GM12878 (cell line): ENCODE measurements at regions not wholly inside any gene's neighbourhood (a gene's known extent, or its start where the extent isn't known, plus 50 kb on each side); places are given as distances from the start of the nearest gene placed in this dataset.

Experiments
- ATAC-seq: fragments of 200-7000 bp; cut with Tn5 transposase; 3 replicates; pipeline ENCODE4 v1.9.1; 2020; ENCODE audit warnings: mild to moderate bottlenecking, moderate library complexity
- BruUV-seq: library from RNA; stranded (reverse); fragments of 400-500 nt; replicated peaks from 2 replicates; lab custom pipeline; 2021; lab: Mats Ljungman, UMichigan
- CTCF ChIA-PET: fragments of 300-600 bp; sonication (Branson Sonifier 250); formaldehyde crosslinking; extraction: SDS; loops from one replicate; lab custom pipeline; 2021; ENCODE audit warnings: inconsistent platforms; lab: Yijun Ruan, JAX
- POLR2A ChIA-PET: fragments of 350-600 bp; formaldehyde crosslinking; extraction: SDS; loops from one replicate; lab custom pipeline; 2021; ENCODE audit warnings: inconsistent platforms; lab: Charles Lee
- RAD21 ChIA-PET: fragments of 300-600 bp; sonication (Branson Sonifier 250); formaldehyde crosslinking; loops from one replicate; lab custom pipeline; 2023; ENCODE audit warnings: antibody characterized with exemption; ENCODE audit not compliant: unreplicated experiment; lab: Charles Lee
- SMC1A ChIA-PET: fragments of 300-600 bp; sonication (Branson Sonifier 250); formaldehyde crosslinking; loops from one replicate; lab custom pipeline; 2023; ENCODE audit not compliant: unreplicated experiment, uncharacterized antibody; lab: Charles Lee
- DNase-seq: peaks from one replicate; pipeline ENCODE4 v3.0.0-alpha.2; 2011; ENCODE audit warnings: low read depth, low spot score
- FAIRE-seq: peaks from 3 replicates; lab custom pipeline; 2011; peaks lifted over from hg19 to GRCh38; lab: Jason Lieb, UNC
- H2AFZ ChIP-seq: 2 replicates; pipeline ENCODE4 v1.6.0; 2011; ENCODE audit warnings: low read depth, low read length, control low read depth; ENCODE audit not compliant: control insufficient read depth
- H3K27ac ChIP-seq: 2 replicates; pipeline ENCODE4 v1.5.1; 2011; ENCODE audit warnings: control low read depth; ENCODE audit not compliant: control insufficient read depth, insufficient read depth
- H3K27me3 ChIP-seq, 2 experiments: replicated peaks in 1 of 2; 2 replicates each; pipeline versions ENCODE4 v1.6.0 to v1.6.1; 2011; ENCODE audit warnings: low read length in 1 of 2; ENCODE audit not compliant: control insufficient read depth in 2 of 2, insufficient read depth in 2 of 2
- H3K36me3 ChIP-seq, 2 experiments: 2 replicates each; pipeline ENCODE4 v1.5.1; 2011; ENCODE audit warnings: low read length in 1 of 2; ENCODE audit not compliant: control insufficient read depth in 2 of 2, insufficient read depth in 2 of 2
- H3K4me1 ChIP-seq: 2 replicates; pipeline ENCODE4 v1.6.1; 2011; ENCODE audit warnings: mild to moderate bottlenecking, low read length, moderate library complexity, mixed read lengths; ENCODE audit not compliant: control insufficient read depth, insufficient read depth
- H3K4me2 ChIP-seq: 2 replicates; pipeline ENCODE4 v1.6.0; 2011; ENCODE audit warnings: control low read depth; ENCODE audit not compliant: control insufficient read depth, insufficient read depth
- H3K4me3 ChIP-seq: fragments of 200-600 bp; sonication (generic); 2 replicates; pipeline ENCODE4 v1.5.1; 2016
- H3K79me2 ChIP-seq: 2 replicates; pipeline ENCODE4 v1.6.0; 2011; ENCODE audit warnings: low read length; ENCODE audit not compliant: control insufficient read depth, insufficient read depth
- H3K9ac ChIP-seq: 2 replicates; pipeline ENCODE4 v1.8.0; 2011; ENCODE audit warnings: low read length, control low read depth, mixed read lengths; ENCODE audit not compliant: control insufficient read depth, insufficient read depth
- H3K9me3 ChIP-seq: replicated peaks from 3 replicates; pipeline ENCODE4 v1.5.1; 2011; ENCODE audit warnings: mild to moderate bottlenecking, low read length; ENCODE audit not compliant: control insufficient read depth, insufficient read depth
- H4K20me1 ChIP-seq: 2 replicates; pipeline ENCODE4 v1.6.0; 2011; ENCODE audit not compliant: control insufficient read depth, insufficient read depth
- KLF5 ChIP-seq: fragments of 450-650 bp; IDR thresholded peaks from 2 replicates; pipeline ENCODE4 v1.6.1; 2014; ENCODE audit warnings: mild to moderate bottlenecking; ENCODE audit not compliant: partially characterized antibody
- MLLT1 ChIP-seq: fragments of 450-650 bp; IDR thresholded peaks from 2 replicates; pipeline ENCODE4 v1.6.1; 2016; ENCODE audit warnings: mild to moderate bottlenecking
- PKNOX1 ChIP-seq: fragments of 450-650 bp; IDR thresholded peaks from 2 replicates; pipeline ENCODE4 v1.6.1; 2016; ENCODE audit warnings: mild to moderate bottlenecking
- REST ChIP-seq: IDR thresholded peaks from 2 replicates; pipeline ENCODE4 v1.6.1; 2012; ENCODE audit warnings: mild to moderate bottlenecking, low read depth, low read length
- SMARCA5 ChIP-seq: fragments of 450-650 bp; IDR thresholded peaks from 2 replicates; pipeline ENCODE4 v1.6.1; 2017; ENCODE audit warnings: mild to moderate bottlenecking
- SRF ChIP-seq, 2 experiments: IDR thresholded peaks; 2 replicates each; pipeline ENCODE4 v1.6.1; 2011; ENCODE audit warnings: low read depth in 2 of 2, low read length in 2 of 2, mild to moderate bottlenecking in 1 of 2, moderate library complexity in 1 of 2
- WGBS: methylation state at CpG from one replicate; pipeline ENCODE4 v1.1.6; 2016; ENCODE audit warnings: low lambda C conversion rate; ENCODE audit not compliant: insufficient replicate concordance, insufficient coverage; ENCODE audit errors: missing lambda C conversion rate; 5-methylcytosine and 5-hydroxymethylcytosine counted together
- in situ Hi-C: fragments of 300-500 bp; cut with MboI; formaldehyde crosslinking; loops from 9 replicates; pipeline ENCODE4 v1.14.3; 2018; ENCODE audit warnings: mixed read lengths
- intact Hi-C: fragments of 100-400 bp; cut with micrococcal nuclease; formaldehyde crosslinking; loops from one replicate; pipeline ENCODE4 v1.14.2; 2022; ENCODE audit not compliant: unreplicated experiment

GRCh38 chr11:95500466-95500865, 269.5 kb upstream of the SESN3 start:
- no peaks in the 10 kb centered on the region for H4K20me1 ChIP-seq
- no peak overlapping the region for H3K9ac ChIP-seq
- DNase-seq, result no peak
- no peak overlapping the region for H3K27ac ChIP-seq
- ChIA-PET RAD21 (no interaction called here), SMC1A (interaction anchor here (1.3 to 2.0 kb wide), 3 partner anchors 10 to 336 kb away, joined by 3 to 6 read pairs (median 4); no protein-coding TSS in a partner anchor), CTCF (interaction anchor here (0.9 kb wide), 1 partner anchor 204 kb away, joined by 3 read pairs; no protein-coding TSS in a partner anchor), POLR2A (no interaction called here)
- in situ Hi-C loops (no loop called here), intact Hi-C loops (no loop called here)
- H3K36me3 ChIP-seq, result no peaks in the 10 kb centered on the region
- no peak for TF ChIP-seq MLLT1
- no peak for TF ChIP-seq SMARCA5
- TF ChIP-seq SRF (IDR thresholded peaks at IDR 0.05; ENCODE audit: low read depth in 2 of 2, low read length in 2 of 2), result peak; percentile 40 to 77; a peak in 2 of 4 replicates
- H3K79me2 ChIP-seq, result no peaks in the 10 kb centered on the region
- 20% methylated on average over 1 of the region's 1 CpG for WGBS
- FAIRE-seq, result no peak
- H3K4me3 ChIP-seq, result no peak overlapping the region
- ATAC-seq, result 0 out of 3 replicates have a peak, but pooled peaks have one; percentile 24
- no peaks in the 10 kb centered on the region for H3K9me3 ChIP-seq
- no peaks in the 10 kb centered on the region for H3K4me1 ChIP-seq
- no peak overlapping the region for H3K4me2 ChIP-seq
- H3K27me3 ChIP-seq, result peaks cover 0 to 2% of the 10 kb centered on the region in 2 experiments; a peak in 2 of 4 replicates
- BruUV-seq, result no TSS peak
- H2AFZ ChIP-seq, result no peak overlapping the region

GRCh38 chr11:95499516-95500135, 268.6 kb upstream of the SESN3 start:
- ChIA-PET CTCF (interaction anchor here (1.0 to 1.6 kb wide), 3 partner anchors 10 to 206 kb away, joined by 3 to 4 read pairs (median 3); no protein-coding TSS in a partner anchor), POLR2A (no interaction called here), RAD21 (interaction anchor here (1.4 kb wide), 1 partner anchor 10 kb away, joined by 3 read pairs; no protein-coding TSS in a partner anchor), SMC1A (interaction anchor here (1.2 to 2.0 kb wide), 3 partner anchors 13 to 335 kb away, joined by 4 to 6 read pairs (median 4); no protein-coding TSS in a partner anchor)
- intact Hi-C loops (no loop called here), in situ Hi-C loops (no loop called here)
- DNase-seq, result no peak
- no peak for ATAC-seq
- no peaks in the 10 kb centered on the region for H3K4me1 ChIP-seq
- no peak overlapping the region for H3K4me3 ChIP-seq
- BruUV-seq, result no TSS peak
- H3K4me2 ChIP-seq, result no peak overlapping the region
- no peak overlapping the region for H3K9ac ChIP-seq
- FAIRE-seq, result no peak
- no peaks in the 10 kb centered on the region for H3K79me2 ChIP-seq
- no peak overlapping the region for H3K27ac ChIP-seq
- H2AFZ ChIP-seq, result no peak overlapping the region
- H3K9me3 ChIP-seq, result no peaks in the 10 kb centered on the region
- no peaks in the 10 kb centered on the region for H4K20me1 ChIP-seq
- H3K27me3 ChIP-seq, result peaks cover 0 to 2% of the 10 kb centered on the region in 2 experiments; a peak in 2 of 4 replicates
- no peaks in the 10 kb centered on the region for H3K36me3 ChIP-seq
- no peak for TF ChIP-seq PKNOX1
- TF ChIP-seq REST, result no peak
- no peak for TF ChIP-seq KLF5
